T-cell (primary cell): ENCODE measurements at regions not wholly inside any gene's neighbourhood (a gene's known extent, or its start where the extent isn't known, plus 50 kb on each side); places are given as distances from the start of the nearest gene placed in this dataset.

ENCODE experiments used
- ATAC-seq, 4 experiments: fragments of 200-7000 bp in 3 of 4; fragments of 150-1000 bp in 1 of 4; cut with Tn5 transposase; replicated peaks in 1 of 4; 1 replicate in 3 of 4; 2 replicates in 1 of 4; pipeline ENCODE4 v1.10.0; 2021; ENCODE audit warnings: moderate library complexity in 3 of 4, mild to moderate bottlenecking in 2 of 4, moderate number of reproducible peaks in 1 of 4
- CTCF ChIA-PET, 2 donors: fragments of 300-600 bp; sonication (Branson Sonifier 250); formaldehyde crosslinking; loops; one replicate each; lab custom pipeline; 2022; ENCODE audit warnings: antibody characterized with exemption in 2 of 2; lab: Charles Lee
- POLR2A ChIA-PET, 2 donors: fragments of 300-600 bp; sonication (Branson Sonifier 250); formaldehyde crosslinking; loops; one replicate each; lab custom pipeline; 2022; ENCODE audit warnings: antibody characterized with exemption in 2 of 2; lab: Charles Lee
- DNase-seq, 35 experiments: peaks; one replicate each; pipeline versions ENCODE4 v3.0.0 to v3.0.0-alpha.2; 2013 to 2023
- H3K27ac ChIP-seq: one replicate; pipeline ENCODE4 v1.5.1; 2013; ENCODE audit warnings: low read length
- H3K27me3 ChIP-seq, 2 experiments: replicated peaks in 1 of 2; 1 replicate in 1 of 2; 2 replicates in 1 of 2; pipeline versions ENCODE4 v1.6.1 to v1.7.0; 2013; ENCODE audit warnings: low read length in 1 of 2, mixed read lengths in 1 of 2; ENCODE audit not compliant: control insufficient read depth in 2 of 2, insufficient read depth in 2 of 2; ENCODE audit errors: extremely low read depth in 1 of 2
- H3K36me3 ChIP-seq, 2 donors: 1 replicate in 1 of 2; 2 replicates in 1 of 2; pipeline versions ENCODE4 v1.6.1 to v1.7.0; 2013; ENCODE audit warnings: low read length in 1 of 2; ENCODE audit not compliant: control insufficient read depth in 2 of 2, insufficient read depth in 1 of 2; ENCODE audit errors: extremely low read depth in 1 of 2
- H3K4me1 ChIP-seq, 2 experiments: 1 replicate in 1 of 2; 2 replicates in 1 of 2; pipeline versions ENCODE4 v1.6.1 to v1.7.0; 2013; ENCODE audit warnings: low read length in 2 of 2, mixed read lengths in 1 of 2; ENCODE audit not compliant: insufficient read depth in 2 of 2, control insufficient read depth in 1 of 2; ENCODE audit errors: extremely low read depth in 1 of 2
- H3K4me3 ChIP-seq, 2 donors: 1 replicate in 1 of 2; 2 replicates in 1 of 2; pipeline versions ENCODE4 v1.5.1 to v1.7.0; 2013; ENCODE audit warnings: mild to moderate bottlenecking in 2 of 2, low read length in 1 of 2, moderate library complexity in 1 of 2; ENCODE audit not compliant: control insufficient read depth in 1 of 2; ENCODE audit errors: extremely low read depth in 1 of 2
- H3K9me3 ChIP-seq: 2 replicates; pipeline ENCODE4 v1.7.0; 2013
- H3K27ac Mint-ChIP-seq, 2 donors: one replicate each; pipeline ENCODE4 v1.8.0; 2020 to 2021; ENCODE audit warnings: mild to moderate bottlenecking in 2 of 2, mixed read lengths in 2 of 2
- H3K27me3 Mint-ChIP-seq, 2 donors: one replicate each; pipeline ENCODE4 v1.8.0; 2021 to 2022; ENCODE audit warnings: mixed read lengths in 2 of 2
- H3K36me3 Mint-ChIP-seq: one replicate; pipeline ENCODE4 v1.8.0; 2021; ENCODE audit warnings: mixed read lengths
- H3K4me1 Mint-ChIP-seq, 3 donors: one replicate each; pipeline ENCODE4 v1.8.0; 2020 to 2022; ENCODE audit warnings: mixed read lengths in 3 of 3, mild to moderate bottlenecking in 1 of 3
- H3K4me3 Mint-ChIP-seq, 3 donors: one replicate each; pipeline ENCODE4 v1.8.0; 2020 to 2022; ENCODE audit warnings: mild to moderate bottlenecking in 3 of 3, mixed read lengths in 3 of 3, moderate library complexity in 3 of 3
- H3K9me3 Mint-ChIP-seq, 3 donors: one replicate each; pipeline ENCODE4 v1.8.0; 2020 to 2022; ENCODE audit warnings: mixed read lengths in 3 of 3
- WGBS: methylation state at CpG from one replicate; pipeline ENCODE4 v1.1.5; 2013; ENCODE audit warnings: missing lambda C conversion rate; ENCODE audit not compliant: insufficient coverage; 5-methylcytosine and 5-hydroxymethylcytosine counted together

DNA sequence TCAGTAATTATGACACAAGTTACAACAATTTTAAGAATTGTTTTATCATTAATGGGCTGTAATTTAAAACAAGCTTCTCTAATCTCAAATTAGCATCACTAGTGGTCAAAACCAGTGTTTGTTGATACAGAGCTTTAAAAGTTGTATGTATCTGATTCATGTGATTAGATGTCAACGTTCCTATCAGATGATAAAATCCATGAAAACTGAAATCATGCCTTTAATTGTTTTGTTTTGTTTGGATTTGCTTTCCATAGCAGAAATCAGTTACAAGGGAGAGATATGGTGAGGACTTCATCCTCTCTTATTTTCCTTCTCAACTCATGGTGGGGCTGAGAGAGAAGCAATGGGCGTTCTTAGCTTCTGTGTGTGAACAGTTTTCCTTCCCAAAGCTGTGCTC, 469.6 kb downstream of the PID1 start:
- Histone ChIP-seq H3K4me1 (no peaks in the 10 kb centered on the region), H3K36me3 (no peaks in the 10 kb centered on the region), H3K4me3 (no peak overlapping the region), H3K27ac (no peak overlapping the region), H3K9me3 (peaks cover 2% of the 10 kb centered on the region), H3K27me3 (no peaks in the 10 kb centered on the region)
- Mint-ChIP-seq H3K9me3 (peaks cover 7 to 15% (median 12%) of the 10 kb centered on the region in 3 donors), H3K27me3 (no peaks in the 10 kb centered on the region), H3K27ac (no peak overlapping the region), H3K4me1 (no peaks in the 10 kb centered on the region), H3K4me3 (no peak overlapping the region), H3K36me3 (no peaks in the 10 kb centered on the region)
- ATAC-seq, result no peak
- POLR2A ChIA-PET, result no interaction called here
- DNase-seq, result no peak
- WGBS, result no CpG with 5 or more reads among the region's 2 CpGs
- CTCF ChIA-PET, result no interaction called here

GRCh38 chr2:228799208-228799588, 471.9 kb downstream of the PID1 start:
- no peaks in the 10 kb centered on the region for H3K27me3 ChIP-seq
- DNase-seq (no peak), ATAC-seq (no peak)
- H3K4me1 ChIP-seq, result no peaks in the 10 kb centered on the region
- ChIA-PET POLR2A (no interaction called here), CTCF (no interaction called here)
- Mint-ChIP-seq H3K9me3 (peaks cover 7 to 14% (median 13%) of the 10 kb centered on the region in 3 donors), H3K27me3 (no peaks in the 10 kb centered on the region), H3K36me3 (no peaks in the 10 kb centered on the region), H3K4me3 (no peak overlapping the region), H3K4me1 (no peaks in the 10 kb centered on the region), H3K27ac (no peak overlapping the region)
- no peaks in the 10 kb centered on the region for H3K36me3 ChIP-seq
- no peak overlapping the region for H3K4me3 ChIP-seq
- H3K9me3 ChIP-seq, result peaks cover 2% of the 10 kb centered on the region
- WGBS, result 80% methylated on average over 1 of the region's 4 CpGs
- no peak overlapping the region for H3K27ac ChIP-seq

DNA sequence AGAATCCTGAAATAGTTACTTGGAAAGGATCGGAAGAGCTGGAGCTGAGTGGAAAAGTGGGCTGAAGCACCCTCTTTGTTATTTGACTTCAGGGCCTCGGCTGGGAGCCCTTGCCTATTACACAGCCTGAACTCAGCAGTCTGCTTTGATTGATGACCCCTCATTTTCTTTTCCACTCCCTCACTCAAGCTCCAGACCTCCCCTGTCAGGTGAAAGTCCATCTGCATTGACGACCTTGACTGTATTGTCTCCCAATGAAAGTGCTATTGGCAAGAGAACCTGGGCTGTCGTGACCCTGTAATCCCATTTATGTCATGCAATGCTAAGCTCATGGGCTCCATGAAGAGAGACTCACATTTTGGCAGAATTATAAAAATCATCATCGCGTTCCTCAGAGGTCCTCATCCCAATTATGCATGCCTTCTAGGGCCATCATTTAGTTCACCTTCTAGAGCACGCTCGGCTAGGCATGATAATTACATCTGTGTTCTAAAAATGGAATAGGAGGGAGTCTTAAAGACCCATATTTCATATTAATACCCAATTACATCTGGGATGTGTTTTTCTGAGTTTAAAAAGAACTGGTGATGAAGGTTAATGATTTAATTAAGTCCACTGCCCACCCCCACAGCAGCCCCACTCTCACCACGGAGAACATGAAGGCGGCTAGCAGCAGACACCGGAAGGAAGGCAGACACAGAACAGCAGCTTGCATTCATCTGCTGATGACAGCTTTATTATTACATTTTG, 472.5 kb downstream of the PID1 start:
- Histone ChIP-seq H3K27ac (no peak overlapping the region), H3K9me3 (peaks cover 2% of the 10 kb centered on the region), H3K4me1 (no peaks in the 10 kb centered on the region), H3K36me3 (no peaks in the 10 kb centered on the region), H3K27me3 (no peaks in the 10 kb centered on the region), H3K4me3 (no peak overlapping the region)
- H3K4me3 Mint-ChIP-seq, result no peak overlapping the region
- peaks cover 10 to 18% (median 13%) of the 10 kb centered on the region in 3 donors for H3K9me3 Mint-ChIP-seq
- H3K27me3 Mint-ChIP-seq, result no peaks in the 10 kb centered on the region
- ChIA-PET CTCF (no interaction called here), POLR2A (no interaction called here)
- no peak for DNase-seq
- no peaks in the 10 kb centered on the region for H3K4me1 Mint-ChIP-seq
- whole genome bisulfite sequencing, result 87% methylated on average over 4 of the region's 11 CpGs
- no peak for ATAC-seq
- no peaks in the 10 kb centered on the region for H3K36me3 Mint-ChIP-seq
- H3K27ac Mint-ChIP-seq, result no peak overlapping the region

DNA sequence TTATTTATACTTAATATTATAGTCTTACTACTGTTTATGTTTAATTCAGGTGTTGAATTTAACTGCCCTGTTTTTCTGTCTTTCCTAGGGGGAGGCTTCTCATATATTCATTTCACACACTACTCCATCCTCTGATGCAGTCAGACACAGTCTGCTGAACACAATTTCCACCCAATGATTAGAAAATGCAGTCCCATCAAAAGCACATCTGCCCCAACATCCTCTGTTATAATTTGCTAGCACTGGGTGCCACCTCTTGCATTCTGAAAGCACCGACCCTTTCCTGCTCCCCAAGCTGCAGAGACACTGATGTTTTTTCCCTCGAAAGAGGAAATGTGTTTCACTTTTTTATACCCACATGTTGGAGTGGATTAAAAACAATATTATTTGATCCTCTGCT, 474.7 kb downstream of the PID1 start:
- H3K36me3 ChIP-seq, result no peaks in the 10 kb centered on the region
- H3K4me1 ChIP-seq, result no peaks in the 10 kb centered on the region
- no peak overlapping the region for H3K27ac Mint-ChIP-seq
- H3K4me3 Mint-ChIP-seq, result no peak overlapping the region
- H3K4me1 Mint-ChIP-seq, result no peaks in the 10 kb centered on the region
- no peak overlapping the region for H3K27ac ChIP-seq
- no peaks in the 10 kb centered on the region for H3K9me3 ChIP-seq
- no peaks in the 10 kb centered on the region for H3K36me3 Mint-ChIP-seq
- peaks cover 7 to 31% (median 28%) of the 10 kb centered on the region in 3 donors for H3K9me3 Mint-ChIP-seq
- WGBS, result no CpG with 5 or more reads among the region's 2 CpGs
- H3K27me3 Mint-ChIP-seq, result no peaks in the 10 kb centered on the region
- DNase-seq (no peak), ATAC-seq (no peak)
- H3K4me3 ChIP-seq, result no peak overlapping the region
- POLR2A ChIA-PET, result interaction anchor here in 1 of 2 donors (0.7 kb wide), 1 partner anchor 748 kb away, joined by 3 read pairs; no protein-coding TSS in a partner anchor
- no peaks in the 10 kb centered on the region for H3K27me3 ChIP-seq
- CTCF ChIA-PET, result no interaction called here

GRCh38 chr2:228793116-228793515, 478.0 kb downstream of the PID1 start:
- ATAC-seq (no peak), DNase-seq (no peak)
- Mint-ChIP-seq H3K4me3 (no peak overlapping the region), H3K9me3 (peaks cover 10 to 34% (median 32%) of the 10 kb centered on the region in 3 donors), H3K27ac (no peak overlapping the region), H3K36me3 (no peaks in the 10 kb centered on the region), H3K4me1 (no peaks in the 10 kb centered on the region), H3K27me3 (no peaks in the 10 kb centered on the region)
- ChIA-PET CTCF (no interaction called here), POLR2A (no interaction called here)
- WGBS, result 50% methylated on average over 2 of the region's 2 CpGs
- Histone ChIP-seq H3K9me3 (no peaks in the 10 kb centered on the region), H3K4me3 (no peak overlapping the region), H3K27ac (no peak overlapping the region), H3K4me1 (no peaks in the 10 kb centered on the region), H3K36me3 (no peaks in the 10 kb centered on the region), H3K27me3 (no peaks in the 10 kb centered on the region)

DNA sequence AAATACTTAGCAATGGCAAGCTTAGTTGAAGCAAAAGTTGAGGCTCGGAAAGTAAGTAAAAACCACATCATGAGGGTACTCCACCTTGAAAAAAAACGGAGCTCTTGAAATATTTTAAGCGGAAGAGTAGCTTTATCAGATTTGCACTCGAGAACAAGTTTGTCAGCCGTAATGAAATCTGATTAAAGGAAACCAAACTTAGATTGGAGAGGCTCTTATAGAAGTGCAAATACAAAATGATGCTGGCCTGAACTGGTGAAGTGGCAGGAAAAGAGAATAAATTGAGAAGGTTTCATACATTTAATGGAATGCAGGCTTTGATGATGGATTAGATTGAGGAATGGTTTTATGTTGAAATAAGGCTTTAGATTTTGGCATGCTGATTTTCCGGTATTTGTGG, 484.2 kb downstream of the PID1 start:
- no peak overlapping the region for H3K4me3 Mint-ChIP-seq
- no peak overlapping the region for H3K4me3 ChIP-seq
- H3K9me3 ChIP-seq, result peaks cover 4% of the 10 kb centered on the region
- no peaks in the 10 kb centered on the region for H3K36me3 ChIP-seq
- no peaks in the 10 kb centered on the region for H3K4me1 ChIP-seq
- H3K4me1 Mint-ChIP-seq, result no peaks in the 10 kb centered on the region
- no peaks in the 10 kb centered on the region for H3K36me3 Mint-ChIP-seq
- H3K9me3 Mint-ChIP-seq, result peaks cover 3 to 21% (median 19%) of the 10 kb centered on the region in 3 donors
- ATAC-seq, result no peak
- POLR2A ChIA-PET, result no interaction called here
- no peak for DNase-seq
- no peaks in the 10 kb centered on the region for H3K27me3 ChIP-seq
- CTCF ChIA-PET, result no interaction called here
- no peak overlapping the region for H3K27ac Mint-ChIP-seq
- WGBS, result 61% methylated on average over 5 of the region's 6 CpGs
- no peak overlapping the region for H3K27ac ChIP-seq
- H3K27me3 Mint-ChIP-seq, result no peaks in the 10 kb centered on the region
